ENCODE measurements at regions not wholly inside any gene's neighbourhood (a gene's known extent, or its start where the extent isn't known, plus 50 kb on each side); places are given as distances from the start of the nearest gene placed in this dataset.

GRCh38 chr5:6905423-6905822 is 192.2 kb downstream of the TENT4A start:
- no peaks in the 10 kb centered on the region for H3K27me3 ChIP-seq (ENCODE audit: control insufficient read depth, insufficient read depth, low read length)
- H3K27ac ChIP-seq (ENCODE audit: low read length) = no peak overlapping the region
- H3K9me3 ChIP-seq (ENCODE audit: control insufficient read depth, low read depth, low read length) = no peaks in the 10 kb centered on the region
- peaks cover 9% of the 10 kb centered on the region for H3K4me1 ChIP-seq (ENCODE audit: control insufficient read depth, low read depth, low read length)
- H3K4me3 ChIP-seq (ENCODE audit: low read length) = no peak overlapping the region
- no peak overlapping the region for H3K9ac ChIP-seq (ENCODE audit: low read length)
- H3K36me3 ChIP-seq (ENCODE audit: control insufficient read depth, low read depth, low read length) = no peaks in the 10 kb centered on the region

DNA sequence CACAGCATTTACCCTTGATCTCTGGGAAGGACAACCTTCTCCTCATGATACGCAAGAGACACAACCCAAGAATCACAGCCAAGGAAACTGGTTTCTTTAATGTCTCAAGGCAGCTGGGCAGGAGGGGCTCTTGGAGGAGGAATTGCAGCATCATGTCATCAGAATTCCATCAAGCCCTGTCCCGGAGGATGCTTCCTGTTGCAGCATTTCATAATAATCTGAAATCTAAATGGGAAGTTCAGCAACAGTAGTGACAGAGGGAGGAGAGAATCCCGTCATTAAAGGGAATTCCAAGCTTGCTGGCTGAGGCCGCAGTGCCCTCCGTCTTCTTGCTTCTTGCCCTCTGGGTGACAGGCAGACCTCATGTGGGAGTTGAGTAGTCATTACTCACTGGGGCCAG is 192.7 kb downstream of the TENT4A start:
- H3K27ac ChIP-seq (ENCODE audit: low read length) = no peak overlapping the region
- no peak overlapping the region for H3K4me3 ChIP-seq (ENCODE audit: low read length)
- no peak overlapping the region for H3K9ac ChIP-seq (ENCODE audit: low read length)
- peaks cover 9% of the 10 kb centered on the region for H3K4me1 ChIP-seq (ENCODE audit: control insufficient read depth, low read depth, low read length)
- no peaks in the 10 kb centered on the region for H3K36me3 ChIP-seq (ENCODE audit: control insufficient read depth, low read depth, low read length)
- no peaks in the 10 kb centered on the region for H3K9me3 ChIP-seq (ENCODE audit: control insufficient read depth, low read depth, low read length)
- no peaks in the 10 kb centered on the region for H3K27me3 ChIP-seq (ENCODE audit: control insufficient read depth, insufficient read depth, low read length)

DNA sequence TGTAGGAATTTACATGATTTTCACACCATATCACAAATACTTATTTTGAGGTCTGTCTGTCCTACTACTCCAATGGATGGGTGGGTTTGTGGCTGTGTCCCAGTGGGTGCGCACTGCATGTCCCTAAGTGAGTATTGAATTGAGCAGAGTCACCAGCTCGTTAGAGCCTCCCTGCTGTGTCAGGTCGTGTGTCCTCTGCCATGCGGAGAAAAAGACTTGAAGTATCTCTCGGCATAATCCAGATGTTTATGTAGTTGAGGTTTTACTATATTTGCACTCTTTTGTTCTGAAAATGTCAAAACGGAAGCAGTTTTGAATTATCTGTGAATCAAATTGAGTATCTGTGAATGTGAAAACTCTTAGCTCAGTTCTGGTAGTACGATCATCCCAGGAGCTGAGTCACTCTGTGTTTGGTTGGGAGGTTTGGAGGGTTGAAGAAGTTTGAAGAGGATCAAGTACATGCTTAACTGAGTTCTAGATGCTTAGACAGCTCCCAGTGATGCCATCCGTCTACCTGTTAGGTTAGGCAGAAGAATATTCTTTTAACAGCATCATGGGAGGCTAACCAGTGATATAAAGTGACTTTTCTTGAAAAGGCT is 194.2 kb downstream of the TENT4A start:
- Histone ChIP-seq H3K27me3 (ENCODE audit: control insufficient read depth, insufficient read depth, low read length) (no peaks in the 10 kb centered on the region), H3K27ac (ENCODE audit: low read length) (no peak overlapping the region), H3K9me3 (ENCODE audit: control insufficient read depth, low read depth, low read length) (no peaks in the 10 kb centered on the region), H3K9ac (ENCODE audit: low read length) (no peak overlapping the region), H3K36me3 (ENCODE audit: control insufficient read depth, low read depth, low read length) (no peaks in the 10 kb centered on the region), H3K4me3 (ENCODE audit: low read length) (no peak overlapping the region), H3K4me1 (ENCODE audit: control insufficient read depth, low read depth, low read length) (peaks cover 9% of the 10 kb centered on the region)

GRCh38 chr5:6909901-6910300 is 196.7 kb downstream of the TENT4A start:
- Histone ChIP-seq H3K27me3 (ENCODE audit: control insufficient read depth, insufficient read depth, low read length) (no peaks in the 10 kb centered on the region), H3K4me1 (ENCODE audit: control insufficient read depth, low read depth, low read length) (peaks cover 9% of the 10 kb centered on the region), H3K9me3 (ENCODE audit: control insufficient read depth, low read depth, low read length) (no peaks in the 10 kb centered on the region), H3K4me3 (ENCODE audit: low read length) (no peak overlapping the region), H3K27ac (ENCODE audit: low read length) (no peak overlapping the region), H3K9ac (ENCODE audit: low read length) (no peak overlapping the region), H3K36me3 (ENCODE audit: control insufficient read depth, low read depth, low read length) (no peaks in the 10 kb centered on the region)

DNA sequence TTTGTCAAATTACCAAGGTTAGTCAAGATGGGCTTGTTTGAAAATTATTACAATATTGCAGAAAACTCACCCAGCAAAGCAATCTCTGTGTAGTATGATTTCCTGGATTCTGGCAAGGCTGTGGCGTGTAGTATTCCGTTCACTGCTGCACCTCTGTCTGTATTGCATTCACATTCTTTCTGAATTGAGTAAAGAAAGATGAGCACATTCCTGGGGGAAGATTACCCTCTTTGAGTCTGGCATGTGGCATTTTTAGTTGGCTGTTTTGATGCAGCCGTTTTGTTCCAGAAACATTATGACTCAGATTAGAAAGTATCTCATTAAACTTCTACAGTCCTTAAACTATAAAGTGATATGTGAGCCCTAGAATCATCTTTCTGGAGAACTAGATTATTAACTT is 197.7 kb downstream of the TENT4A start:
- Histone ChIP-seq H3K27me3 (ENCODE audit: control insufficient read depth, insufficient read depth, low read length) (no peaks in the 10 kb centered on the region), H3K27ac (ENCODE audit: low read length) (no peak overlapping the region), H3K9me3 (ENCODE audit: control insufficient read depth, low read depth, low read length) (no peaks in the 10 kb centered on the region)

DNA sequence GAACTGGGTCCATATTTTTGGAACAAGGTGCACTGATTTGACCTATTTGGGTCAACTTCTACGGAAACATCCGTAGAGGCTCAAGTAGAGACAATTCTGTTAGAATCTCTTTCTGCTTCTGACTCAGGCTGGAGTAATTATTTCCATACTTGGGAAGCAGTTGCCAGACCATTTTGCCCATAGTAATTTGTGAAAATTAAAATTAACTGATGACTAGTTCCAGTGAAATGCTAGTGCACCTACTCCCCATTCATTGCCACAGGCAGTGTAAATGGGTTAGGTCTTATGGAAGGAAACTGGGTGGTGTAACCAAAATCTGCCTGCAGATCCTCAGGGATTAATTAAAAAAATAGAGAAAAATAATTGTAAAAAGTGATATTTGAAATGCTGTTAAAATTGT is 201.1 kb downstream of the TENT4A start:
- Histone ChIP-seq H3K36me3 (ENCODE audit: control insufficient read depth, low read depth, low read length) (no peaks in the 10 kb centered on the region), H3K9ac (ENCODE audit: low read length) (no peak overlapping the region), H3K4me1 (ENCODE audit: control insufficient read depth, low read depth, low read length) (no peaks in the 10 kb centered on the region), H3K27me3 (ENCODE audit: control insufficient read depth, insufficient read depth, low read length) (no peaks in the 10 kb centered on the region), H3K9me3 (ENCODE audit: control insufficient read depth, low read depth, low read length) (no peaks in the 10 kb centered on the region), H3K27ac (ENCODE audit: low read length) (no peak overlapping the region), H3K4me3 (ENCODE audit: low read length) (no peak overlapping the region)

More for the DNA sequence above, 197.7 kb downstream of the TENT4A start:
- peaks cover 9% of the 10 kb centered on the region for H3K4me1 ChIP-seq (ENCODE audit: control insufficient read depth, low read depth, low read length)
- H3K36me3 ChIP-seq (ENCODE audit: control insufficient read depth, low read depth, low read length) = no peaks in the 10 kb centered on the region
- H3K9ac ChIP-seq (ENCODE audit: low read length) = no peak overlapping the region
- H3K4me3 ChIP-seq (ENCODE audit: low read length) = no peak overlapping the region

- H3K9ac ChIP-seq (ENCODE audit: low read length) = no peak overlapping the region
- no peaks in the 10 kb centered on the region for H3K36me3 ChIP-seq (ENCODE audit: control insufficient read depth, low read depth, low read length)
- H3K9me3 ChIP-seq (ENCODE audit: control insufficient read depth, low read depth, low read length) = no peaks in the 10 kb centered on the region
- no peak overlapping the region for H3K27ac ChIP-seq (ENCODE audit: low read length)
- H3K4me1 ChIP-seq (ENCODE audit: control insufficient read depth, low read depth, low read length) = no peaks in the 10 kb centered on the region
- no peak overlapping the region for H3K4me3 ChIP-seq (ENCODE audit: low read length)
- no peaks in the 10 kb centered on the region for H3K27me3 ChIP-seq (ENCODE audit: control insufficient read depth, insufficient read depth, low read length)
Observed at GRCh38 chr5:6915574-6915973, 202.3 kb downstream of the TENT4A start.

DNA sequence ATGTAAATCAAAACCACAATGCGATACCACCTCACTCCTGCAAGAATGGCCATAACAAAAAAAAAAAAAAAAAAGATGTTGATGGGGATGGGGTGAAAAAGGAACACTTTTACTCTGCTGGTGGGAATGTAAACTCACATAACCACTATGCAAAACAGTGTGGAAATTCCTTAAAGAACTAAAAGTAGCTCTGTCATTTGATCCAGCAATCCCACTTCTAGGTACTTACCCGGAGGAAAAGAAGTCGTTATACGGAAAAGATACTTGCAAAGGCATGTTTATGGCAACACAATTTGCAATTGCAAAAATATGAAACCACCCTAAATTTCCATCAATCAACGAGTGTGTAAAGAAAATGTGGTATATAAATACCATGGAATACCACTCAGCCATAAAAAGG is 205.0 kb downstream of the TENT4A start:
- H3K9me3 ChIP-seq (ENCODE audit: control insufficient read depth, low read depth, low read length) = no peaks in the 10 kb centered on the region
- H3K36me3 ChIP-seq (ENCODE audit: control insufficient read depth, low read depth, low read length) = no peaks in the 10 kb centered on the region
- H3K27me3 ChIP-seq (ENCODE audit: control insufficient read depth, insufficient read depth, low read length) = no peaks in the 10 kb centered on the region

GRCh38 chr5:6920628-6921256 is 207.5 kb downstream of the TENT4A start:
- H3K36me3 ChIP-seq (ENCODE audit: control insufficient read depth, low read depth, low read length) = no peaks in the 10 kb centered on the region
- H3K9ac ChIP-seq (ENCODE audit: low read length) = no peak overlapping the region
- H3K27me3 ChIP-seq (ENCODE audit: control insufficient read depth, insufficient read depth, low read length) = no peaks in the 10 kb centered on the region
- no peak overlapping the region for H3K27ac ChIP-seq (ENCODE audit: low read length)
- H3K4me3 ChIP-seq (ENCODE audit: low read length) = no peak overlapping the region
- H3K4me1 ChIP-seq (ENCODE audit: control insufficient read depth, low read depth, low read length) = no peaks in the 10 kb centered on the region
- H3K9me3 ChIP-seq (ENCODE audit: control insufficient read depth, low read depth, low read length) = no peaks in the 10 kb centered on the region

More for the DNA sequence above, 205.0 kb downstream of the TENT4A start:
- Histone ChIP-seq H3K4me3 (ENCODE audit: low read length) (no peak overlapping the region), H3K4me1 (ENCODE audit: control insufficient read depth, low read depth, low read length) (no peaks in the 10 kb centered on the region), H3K9ac (ENCODE audit: low read length) (no peak overlapping the region), H3K27ac (ENCODE audit: low read length) (no peak overlapping the region)

- H3K27ac ChIP-seq (ENCODE audit: low read length) = no peak overlapping the region
- H3K9ac ChIP-seq (ENCODE audit: low read length) = no peak overlapping the region
- no peaks in the 10 kb centered on the region for H3K27me3 ChIP-seq (ENCODE audit: control insufficient read depth, insufficient read depth, low read length)
- no peaks in the 10 kb centered on the region for H3K36me3 ChIP-seq (ENCODE audit: control insufficient read depth, low read depth, low read length)
- H3K9me3 ChIP-seq (ENCODE audit: control insufficient read depth, low read depth, low read length) = no peaks in the 10 kb centered on the region
- H3K4me3 ChIP-seq (ENCODE audit: low read length) = no peak overlapping the region
- no peaks in the 10 kb centered on the region for H3K4me1 ChIP-seq (ENCODE audit: control insufficient read depth, low read depth, low read length)
Observed at GRCh38 chr5:6926491-6927038, 213.3 kb downstream of the TENT4A start.

DNA sequence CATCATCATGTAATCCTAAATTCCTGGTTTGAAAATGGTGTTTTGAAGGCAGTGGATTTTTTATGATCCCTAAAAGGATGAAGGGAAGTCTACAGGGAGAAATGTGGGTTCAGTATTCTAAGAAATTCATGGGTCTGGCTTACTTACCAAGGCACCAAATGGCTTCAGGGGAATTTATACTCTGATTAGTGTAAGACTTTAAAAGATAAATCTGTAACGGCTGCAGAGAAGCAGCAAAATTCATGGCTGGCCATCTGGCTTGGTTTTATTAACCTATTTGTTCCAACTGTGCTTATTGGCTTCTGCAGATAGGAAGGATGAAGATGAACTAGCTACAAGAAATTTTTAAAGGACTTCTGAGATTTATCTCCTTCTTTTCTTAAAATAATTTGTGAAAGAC is 222.8 kb downstream of the TENT4A start:
- no peaks in the 10 kb centered on the region for H3K4me1 ChIP-seq (ENCODE audit: control insufficient read depth, low read depth, low read length)
- H3K36me3 ChIP-seq (ENCODE audit: control insufficient read depth, low read depth, low read length) = no peaks in the 10 kb centered on the region
- H3K9me3 ChIP-seq (ENCODE audit: control insufficient read depth, low read depth, low read length) = no peaks in the 10 kb centered on the region
- H3K4me3 ChIP-seq (ENCODE audit: low read length) = no peak overlapping the region
- no peak overlapping the region for H3K9ac ChIP-seq (ENCODE audit: low read length)
- no peak overlapping the region for H3K27ac ChIP-seq (ENCODE audit: low read length)
- H3K27me3 ChIP-seq (ENCODE audit: control insufficient read depth, insufficient read depth, low read length) = no peaks in the 10 kb centered on the region

- H3K9ac ChIP-seq (ENCODE audit: low read length) = no peak overlapping the region
Observed at GRCh38 chr5:6937677-6938076, 224.4 kb downstream of the TENT4A start.

More at GRCh38 chr5:6937677-6938076, 224.4 kb downstream of the TENT4A start:
- no peaks in the 10 kb centered on the region for H3K9me3 ChIP-seq (ENCODE audit: control insufficient read depth, low read depth, low read length)
- H3K4me1 ChIP-seq (ENCODE audit: control insufficient read depth, low read depth, low read length) = no peaks in the 10 kb centered on the region
- H3K4me3 ChIP-seq (ENCODE audit: low read length) = no peak overlapping the region
- no peaks in the 10 kb centered on the region for H3K36me3 ChIP-seq (ENCODE audit: control insufficient read depth, low read depth, low read length)
- no peaks in the 10 kb centered on the region for H3K27me3 ChIP-seq (ENCODE audit: control insufficient read depth, insufficient read depth, low read length)
- no peak overlapping the region for H3K27ac ChIP-seq (ENCODE audit: low read length)

Data from iPS-18a (cell line).